Lower lobe of right lung (tissue), 2 donors: ENCODE measurements at regions not wholly inside any gene's neighbourhood (a gene's known extent, or its start where the extent isn't known, plus 50 kb on each side); places are given as distances from the start of the nearest gene placed in this dataset.

ENCODE experiments used
- ATAC-seq, 2 donors: fragments of 200-7000 bp; cut with Tn5 transposase; one replicate each; pipeline ENCODE4 v1.9.1; 2020 to 2022; ENCODE audit warnings: mild to moderate bottlenecking in 2 of 2, moderate library complexity in 2 of 2
- DNase-seq: peaks from one replicate; pipeline ENCODE4 v3.0.0-alpha.2; 2020
- H3K27ac ChIP-seq: fragments of 200-600 bp; one replicate; pipeline ENCODE4 v1.8.0; 2022
- H3K27me3 ChIP-seq: fragments of 200-600 bp; one replicate; pipeline ENCODE4 v1.8.0; 2022; ENCODE audit warnings: low read depth
- H3K36me3 ChIP-seq: fragments of 200-600 bp; one replicate; pipeline ENCODE4 v1.8.0; 2022; ENCODE audit warnings: mild to moderate bottlenecking
- H3K4me1 ChIP-seq: fragments of 200-600 bp; one replicate; pipeline ENCODE4 v1.8.0; 2022
- H3K4me3 ChIP-seq: fragments of 200-600 bp; one replicate; pipeline ENCODE4 v1.8.0; 2022; ENCODE audit warnings: mild to moderate bottlenecking
- H3K9me3 ChIP-seq: fragments of 200-600 bp; one replicate; pipeline ENCODE4 v1.8.0; 2022
- intact Hi-C: fragments of 100-400 bp; cut with DNase I; formaldehyde crosslinking; loops from one replicate; pipeline ENCODE4 v1.11.0; 2022
- TF ChIP-seq, protein P1 (sequence below): fragments of 200-600 bp; IDR thresholded peaks from one replicate; pipeline ENCODE4 v1.8.0; 2022; ENCODE audit warnings: antibody characterized with exemption, mild to moderate bottlenecking
- donor health status: DM: no; HTN: yes; CAD: no; lungs with severe emphysema.

DNA sequence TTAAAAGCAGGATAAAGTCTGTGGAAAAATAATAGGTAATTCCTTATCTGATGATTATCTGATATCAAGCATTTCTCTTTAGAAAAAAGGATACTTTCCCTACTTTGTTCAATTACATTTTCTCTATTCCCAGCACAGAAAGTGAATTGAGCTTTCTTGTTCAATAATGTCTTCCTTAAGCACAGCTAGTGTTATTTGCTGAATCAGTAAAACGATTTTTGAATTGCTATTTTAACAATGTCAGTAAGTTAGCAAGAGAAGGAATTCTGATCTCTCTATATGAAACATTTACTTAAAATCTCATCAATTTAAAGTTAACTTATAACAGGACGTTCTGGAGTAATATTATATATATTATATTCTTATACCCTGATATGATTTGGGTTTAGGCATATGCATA is 337.2 kb upstream of the ANKRD30A start:
- TF ChIP-seq, protein P1, sequence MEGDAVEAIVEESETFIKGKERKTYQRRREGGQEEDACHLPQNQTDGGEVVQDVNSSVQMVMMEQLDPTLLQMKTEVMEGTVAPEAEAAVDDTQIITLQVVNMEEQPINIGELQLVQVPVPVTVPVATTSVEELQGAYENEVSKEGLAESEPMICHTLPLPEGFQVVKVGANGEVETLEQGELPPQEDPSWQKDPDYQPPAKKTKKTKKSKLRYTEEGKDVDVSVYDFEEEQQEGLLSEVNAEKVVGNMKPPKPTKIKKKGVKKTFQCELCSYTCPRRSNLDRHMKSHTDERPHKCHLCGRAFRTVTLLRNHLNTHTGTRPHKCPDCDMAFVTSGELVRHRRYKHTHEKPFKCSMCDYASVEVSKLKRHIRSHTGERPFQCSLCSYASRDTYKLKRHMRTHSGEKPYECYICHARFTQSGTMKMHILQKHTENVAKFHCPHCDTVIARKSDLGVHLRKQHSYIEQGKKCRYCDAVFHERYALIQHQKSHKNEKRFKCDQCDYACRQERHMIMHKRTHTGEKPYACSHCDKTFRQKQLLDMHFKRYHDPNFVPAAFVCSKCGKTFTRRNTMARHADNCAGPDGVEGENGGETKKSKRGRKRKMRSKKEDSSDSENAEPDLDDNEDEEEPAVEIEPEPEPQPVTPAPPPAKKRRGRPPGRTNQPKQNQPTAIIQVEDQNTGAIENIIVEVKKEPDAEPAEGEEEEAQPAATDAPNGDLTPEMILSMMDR: no peak
- ATAC-seq (no peak), DNase-seq (no peak)
- no peaks in the 10 kb centered on the region for H3K27me3 ChIP-seq
- H3K9me3 ChIP-seq: no peaks in the 10 kb centered on the region
- H3K4me1 ChIP-seq: no peaks in the 10 kb centered on the region
- H3K4me3 ChIP-seq: no peak overlapping the region
- H3K36me3 ChIP-seq: no peaks in the 10 kb centered on the region
- intact Hi-C loops: no loop called here
- no peak overlapping the region for H3K27ac ChIP-seq

DNA sequence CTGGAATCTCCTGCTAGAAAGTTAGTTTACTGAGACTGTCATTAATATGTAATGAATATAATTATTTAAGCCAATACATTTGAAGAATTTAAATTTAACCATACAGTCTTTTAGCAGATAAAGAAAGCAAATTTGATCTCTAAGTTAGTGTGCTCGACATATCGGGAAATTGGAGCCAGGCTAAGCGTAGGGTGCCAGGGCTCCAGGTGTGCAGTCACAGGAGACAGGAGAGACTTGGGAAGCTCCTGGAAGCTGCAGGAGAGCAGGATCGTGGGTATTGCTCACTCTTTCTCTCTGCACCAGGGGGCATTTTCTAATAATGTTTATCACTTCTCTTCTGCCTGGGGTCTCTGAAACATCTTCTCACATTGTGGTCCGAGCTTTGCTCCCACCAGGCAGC is 342.0 kb upstream of the ANKRD30A start:
- intact Hi-C loops: no loop called here

DNA sequence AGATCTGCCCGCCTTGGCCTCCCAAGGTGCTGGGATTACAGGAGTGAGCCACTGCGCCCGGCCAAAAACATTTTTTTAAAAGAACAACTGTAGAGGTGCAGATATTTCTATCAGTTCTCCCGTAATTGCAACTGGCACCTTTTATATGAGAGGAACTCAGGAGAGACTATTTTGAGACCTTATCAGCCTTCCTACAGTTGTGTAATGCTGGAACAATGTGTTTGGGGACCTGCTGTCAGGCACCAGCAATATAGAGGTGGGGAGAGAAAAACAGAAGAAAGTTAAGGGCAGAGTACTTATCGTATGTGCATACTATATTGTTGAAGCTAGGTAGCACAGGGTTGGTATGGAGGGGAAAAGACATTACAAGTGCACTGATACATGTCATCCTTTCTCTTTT is 343.8 kb upstream of the ANKRD30A start:
- no peak for DNase-seq
- Histone ChIP-seq H3K4me1 (no peaks in the 10 kb centered on the region), H3K9me3 (no peaks in the 10 kb centered on the region), H3K4me3 (no peak overlapping the region), H3K36me3 (no peaks in the 10 kb centered on the region), H3K27me3 (no peaks in the 10 kb centered on the region), H3K27ac (no peak overlapping the region)
- ATAC-seq: no peak
- intact Hi-C loops: no loop called here
- TF ChIP-seq, protein P1: no peak

More for the DNA sequence above, 342.0 kb upstream of the ANKRD30A start:
- H3K4me1 ChIP-seq: no peaks in the 10 kb centered on the region
- no peak overlapping the region for H3K4me3 ChIP-seq
- DNase-seq (no peak), ATAC-seq (no peak)
- H3K9me3 ChIP-seq: no peaks in the 10 kb centered on the region
- TF ChIP-seq, protein P1: no peak
- H3K27me3 ChIP-seq: no peaks in the 10 kb centered on the region
- no peak overlapping the region for H3K27ac ChIP-seq
- H3K36me3 ChIP-seq: no peaks in the 10 kb centered on the region

DNA sequence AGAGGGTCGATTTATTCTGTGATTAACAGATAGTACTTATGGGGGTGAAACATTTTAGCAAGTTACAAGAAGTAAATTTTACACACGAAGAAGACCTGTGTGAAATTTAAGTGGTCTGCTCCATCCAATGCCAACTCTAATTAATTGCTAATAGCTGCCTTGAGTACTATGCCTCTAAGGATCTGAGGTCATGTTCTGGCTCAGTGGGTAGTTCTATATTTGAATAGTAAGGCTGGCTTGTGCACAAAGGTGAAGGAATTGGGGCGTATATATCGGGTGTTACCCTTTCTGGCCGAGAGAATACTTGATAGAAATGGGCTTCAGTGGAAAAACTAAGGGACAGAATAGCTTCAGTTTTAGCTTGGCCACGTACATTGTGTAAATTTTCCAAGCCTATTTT is 345.2 kb upstream of the ANKRD30A start:
- Histone ChIP-seq H3K27me3 (no peaks in the 10 kb centered on the region), H3K9me3 (no peaks in the 10 kb centered on the region), H3K36me3 (no peaks in the 10 kb centered on the region), H3K4me3 (no peak overlapping the region), H3K27ac (no peak overlapping the region), H3K4me1 (no peaks in the 10 kb centered on the region)
- intact Hi-C loops: no loop called here
- ATAC-seq (no peak), DNase-seq (no peak)
- TF ChIP-seq, protein P1: no peak

DNA sequence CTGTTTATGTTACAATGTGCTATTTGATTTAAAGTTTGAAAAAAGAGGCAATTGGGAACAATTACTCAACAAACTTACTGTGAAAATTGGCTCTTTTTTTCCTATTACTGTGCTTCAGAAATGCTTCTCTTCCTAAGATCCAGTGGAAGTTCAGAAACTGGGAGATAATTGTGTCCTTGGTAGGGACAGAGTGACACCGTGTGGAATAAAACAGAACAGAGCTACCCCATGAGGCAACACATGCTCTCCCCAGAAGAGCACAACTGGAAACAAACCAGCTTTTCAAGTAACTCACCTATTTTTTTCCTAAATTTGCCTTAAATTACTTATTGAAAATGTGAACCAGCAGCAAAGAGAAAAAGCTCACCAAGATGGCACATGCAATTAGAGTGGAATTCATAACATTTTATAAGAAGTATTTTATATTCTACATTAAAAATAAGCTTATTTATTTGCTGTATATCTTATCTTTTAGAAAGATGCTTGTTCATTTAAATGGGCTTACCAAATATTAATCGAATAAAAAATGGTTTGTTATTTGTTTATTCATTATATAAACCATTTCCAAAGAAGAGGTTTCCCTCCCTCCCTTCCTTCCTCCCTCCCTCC is 346.1 kb upstream of the ANKRD30A start:
- H3K27ac ChIP-seq: no peak overlapping the region
- no peak for DNase-seq
- ATAC-seq: peak; percentile 75 to 86
- H3K27me3 ChIP-seq: no peaks in the 10 kb centered on the region
- H3K36me3 ChIP-seq: no peaks in the 10 kb centered on the region
- no peak overlapping the region for H3K4me3 ChIP-seq
- H3K4me1 ChIP-seq: no peaks in the 10 kb centered on the region
- intact Hi-C loops: no loop called here
- no peaks in the 10 kb centered on the region for H3K9me3 ChIP-seq
- TF ChIP-seq, protein P1: peak; percentile 68
